GM18867 (cell line): ENCODE measurements at regions not wholly inside any gene's neighbourhood (a gene's known extent, or its start where the extent isn't known, plus 50 kb on each side); places are given as distances from the start of the nearest gene placed in this dataset.
"Not testable (repeated sequence)": the region's sequence is repeated elsewhere in the genome, so short reads cannot be mapped to it uniquely, and the experiment has no call there.

ENCODE experiments used
- ATAC-seq: cut with Tn5 transposase; IDR thresholded peaks from one replicate; pipeline ENCODE4 v1.9.1; 2021; ENCODE audit warnings: mild to moderate bottlenecking, moderate library complexity; ENCODE audit not compliant: unreplicated experiment

DNA sequence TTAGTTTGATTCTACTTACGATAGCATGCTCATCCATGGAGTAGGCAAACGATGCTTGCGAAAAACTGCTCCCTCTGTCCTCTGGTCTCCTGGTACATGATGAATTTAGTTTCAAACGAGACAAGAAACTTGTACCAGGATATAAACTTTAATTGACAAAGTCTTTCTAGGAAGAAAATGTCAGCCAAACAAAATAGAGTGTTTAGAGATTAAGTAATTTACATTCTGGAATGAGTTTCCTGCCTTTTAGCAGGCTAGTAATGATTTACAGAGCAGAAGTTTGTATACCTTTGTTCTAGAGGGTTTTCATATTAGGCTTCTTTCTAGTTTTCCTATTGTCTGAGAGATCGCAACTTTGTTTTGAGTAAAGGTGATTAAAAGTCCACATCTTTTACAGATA lies 206.9 kb downstream of the RPL10L start:
- no peak for ATAC-seq

DNA sequence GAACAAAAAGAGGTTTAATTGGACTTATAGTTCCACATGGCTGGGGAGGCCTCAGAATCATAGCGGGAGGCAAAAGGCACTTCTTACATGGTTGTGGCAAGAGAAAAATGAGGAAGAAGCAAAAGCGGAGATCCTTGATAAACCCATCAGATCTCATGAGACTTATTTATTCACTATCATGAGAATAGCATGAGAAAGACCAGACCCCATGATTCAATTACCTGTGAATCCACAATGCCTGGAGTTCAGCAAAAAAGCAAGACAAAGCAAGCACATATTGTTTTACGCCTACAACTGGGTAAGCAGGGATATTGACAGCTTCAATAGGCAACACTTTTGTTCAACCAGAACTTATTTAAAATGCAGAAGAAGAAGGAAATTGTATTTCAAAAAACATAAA lies 218.2 kb downstream of the RPL10L start:
- ATAC-seq, result no peak

DNA sequence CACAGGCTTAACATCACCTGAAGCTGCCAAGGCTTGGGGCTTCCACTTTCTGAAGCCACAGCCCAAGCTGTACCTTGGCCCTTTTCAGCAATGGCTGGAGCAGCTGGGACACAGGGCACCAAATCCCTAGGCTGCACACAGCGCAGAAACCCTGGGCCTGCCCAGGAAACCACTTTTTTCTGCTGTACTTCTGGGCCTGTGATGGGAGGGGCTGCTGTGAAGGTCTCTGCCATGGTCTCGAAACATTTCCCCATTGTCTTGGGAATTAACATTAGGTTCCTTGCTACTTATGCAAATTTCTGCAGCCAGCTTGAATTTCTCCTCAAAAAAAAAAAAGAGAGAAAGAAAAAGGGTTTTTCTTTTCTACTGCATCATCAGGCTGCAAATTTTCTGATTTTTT lies 219.1 kb downstream of the RPL10L start:
- no peak for ATAC-seq

DNA sequence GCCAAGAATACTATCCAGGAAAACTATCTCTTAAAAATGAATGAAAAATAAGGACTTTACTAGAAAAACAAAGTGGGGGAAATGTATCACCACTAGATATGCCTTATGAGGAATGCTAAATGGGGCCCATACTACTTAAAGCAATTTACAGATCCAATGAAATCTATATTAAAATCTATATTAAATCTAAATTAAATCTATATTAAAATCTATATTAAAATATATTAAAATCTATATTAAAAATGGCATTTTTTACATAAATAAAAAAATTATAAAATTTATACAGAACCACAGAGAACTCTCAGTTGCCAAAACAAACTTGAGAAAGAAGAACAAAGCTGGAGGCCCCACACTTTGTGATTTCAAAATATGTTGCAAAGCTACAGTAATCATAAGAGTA lies 234.5 kb downstream of the RPL10L start:
- no peak for ATAC-seq

DNA sequence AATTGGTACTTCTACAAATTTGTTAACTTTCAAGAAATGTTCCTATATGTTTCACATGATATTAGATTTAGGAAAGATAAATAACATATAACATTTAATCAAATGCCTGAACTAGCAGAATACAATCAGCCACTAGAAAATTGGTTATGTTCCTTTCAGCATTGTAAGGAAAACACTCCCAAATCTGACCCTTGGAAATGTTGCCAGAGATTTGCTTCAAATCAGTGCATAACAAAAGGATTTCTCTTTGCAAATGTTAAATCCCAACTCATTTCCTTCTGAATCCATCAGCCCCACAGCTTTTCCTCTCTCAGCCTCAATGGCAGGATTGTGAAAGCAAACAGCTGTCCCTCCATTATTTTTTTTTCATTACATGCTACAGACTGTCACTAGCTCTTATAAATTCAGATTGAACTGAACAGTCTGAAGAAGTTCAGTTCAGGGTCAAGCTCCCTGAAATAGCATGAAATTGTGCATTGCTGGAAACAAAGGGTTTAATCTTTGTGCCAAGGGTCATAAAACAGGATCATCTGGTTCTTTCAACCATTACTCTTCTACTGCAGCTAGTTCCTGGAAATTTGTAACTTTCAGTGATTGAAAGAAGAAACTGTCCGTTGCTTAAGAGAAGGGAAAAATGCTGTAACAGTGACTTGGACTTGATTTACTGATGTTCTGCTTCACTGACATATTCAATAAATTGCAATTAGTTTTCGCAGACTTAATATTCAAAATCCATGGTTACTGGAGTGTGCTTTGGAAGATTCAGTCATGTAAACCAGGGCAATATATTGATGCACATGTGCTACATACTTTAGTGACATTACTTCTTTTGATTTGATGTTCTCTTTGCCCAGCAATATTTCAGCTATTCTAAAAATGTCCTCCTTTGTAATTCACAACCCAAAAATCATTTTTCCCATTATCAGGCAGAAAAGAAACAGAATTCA lies 246.4 kb downstream of the RPL10L start:
- no peak for ATAC-seq

DNA sequence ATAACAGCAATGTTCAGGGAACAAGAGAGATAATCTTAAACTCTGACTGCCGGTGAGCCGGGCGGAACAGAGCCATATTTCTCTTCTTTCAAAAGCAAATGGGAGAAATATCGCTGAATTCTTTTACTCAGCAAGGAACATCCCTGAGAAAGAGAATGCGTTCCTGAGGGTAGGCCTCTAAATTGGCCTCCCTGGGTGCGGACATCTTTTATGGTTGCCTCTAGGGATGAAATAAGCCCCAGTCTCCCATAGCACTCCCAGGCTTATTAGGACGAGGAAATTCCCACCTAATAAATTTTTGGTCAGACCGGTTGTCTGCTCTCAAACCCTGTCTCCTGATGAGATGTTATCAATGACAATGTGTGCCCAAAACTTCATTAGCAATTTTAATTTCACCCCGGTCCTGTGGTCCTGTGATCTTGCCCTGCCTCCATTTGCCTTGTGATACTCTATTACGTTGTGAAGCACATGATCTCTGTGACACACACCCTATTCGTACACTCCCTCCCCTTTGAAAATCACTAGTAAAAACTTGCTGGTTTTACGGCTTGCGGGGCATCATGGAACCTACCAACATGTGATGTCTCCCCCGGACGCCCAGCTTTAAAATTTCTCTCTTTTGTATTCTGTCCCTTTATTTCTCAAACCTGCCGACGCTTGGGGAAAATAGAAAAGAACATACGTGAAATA lies 249.4 kb downstream of the RPL10L start:
- ATAC-seq, result not testable (repeated sequence)

DNA sequence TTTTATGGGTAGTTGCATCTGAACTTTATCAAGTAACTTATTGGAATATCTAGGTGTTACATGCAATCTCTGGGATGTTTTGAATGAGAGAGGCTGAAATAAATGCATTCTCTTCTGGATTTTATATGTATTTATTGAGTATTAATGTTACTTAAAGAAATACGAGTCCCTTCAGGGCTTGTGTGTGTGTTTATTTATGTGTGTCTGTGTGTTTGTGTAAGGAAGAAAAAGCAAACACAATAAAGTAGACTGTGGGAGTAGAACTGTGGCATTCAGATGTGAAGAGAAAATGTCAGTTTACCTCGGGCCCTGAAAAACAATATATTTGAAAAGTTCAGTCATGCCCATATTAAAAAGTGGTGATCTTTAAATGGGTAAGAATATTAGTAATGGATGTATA lies 250.5 kb downstream of the RPL10L start:
- no peak for ATAC-seq

DNA sequence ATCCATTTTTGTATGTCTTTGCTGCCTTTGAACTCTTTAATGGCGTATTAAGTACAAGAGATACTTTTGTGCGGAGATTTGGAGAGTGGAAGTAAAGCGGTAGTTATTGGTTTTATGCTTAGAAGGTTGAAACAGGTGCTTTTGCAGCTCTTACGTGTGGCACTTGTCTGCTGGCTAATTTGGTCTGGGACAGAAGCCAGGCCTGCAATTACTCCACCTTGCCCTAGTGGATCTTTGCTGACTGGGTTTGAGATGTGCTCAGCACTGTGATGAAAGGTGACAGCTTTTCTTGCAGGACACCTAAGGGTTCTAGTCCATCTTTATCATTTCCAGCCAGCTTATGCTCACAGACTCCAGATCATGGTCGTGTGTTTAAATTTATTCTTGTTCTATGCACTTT lies 252.5 kb downstream of the RPL10L start:
- ATAC-seq, result no peak

DNA sequence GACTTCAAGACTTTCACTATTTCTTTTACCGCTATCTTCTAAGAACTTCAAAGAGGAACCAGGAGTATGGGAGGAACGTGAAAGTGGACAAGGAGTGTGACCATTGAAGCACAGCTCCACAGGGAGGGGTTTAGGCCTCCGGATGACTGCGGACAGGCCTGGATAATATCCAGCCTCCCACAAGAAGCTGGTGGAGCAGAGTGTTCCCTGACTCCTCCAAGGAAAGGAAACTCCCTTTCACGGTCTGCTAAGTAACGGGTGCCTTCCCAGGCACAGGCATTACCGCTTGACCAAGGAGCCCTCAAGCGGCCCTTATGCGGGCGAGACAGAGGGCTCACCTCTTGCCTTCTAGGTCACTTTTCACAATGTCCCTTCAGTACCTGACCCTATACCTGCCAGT lies 267.0 kb downstream of the RPL10L start:
- ATAC-seq, result no peak

DNA sequence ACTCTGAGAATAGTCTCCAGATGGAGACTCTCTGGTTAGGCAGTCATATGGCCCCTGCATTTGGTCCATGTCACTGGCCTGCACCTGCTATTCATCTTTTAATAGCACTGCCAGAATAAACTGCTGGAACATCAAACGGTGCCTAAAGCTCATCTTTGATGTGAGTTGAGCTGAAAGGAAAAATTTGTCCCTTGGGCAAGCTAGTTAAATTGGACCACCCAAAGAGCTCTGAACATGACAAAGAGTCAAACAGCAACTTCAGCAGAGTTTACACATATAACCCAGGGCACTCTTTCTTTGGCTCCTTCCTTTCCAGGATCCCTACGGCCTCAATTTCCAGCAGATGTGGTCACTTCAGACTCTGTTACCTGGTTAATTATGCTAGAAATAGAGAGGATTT lies 269.9 kb downstream of the RPL10L start:
- no peak for ATAC-seq

DNA sequence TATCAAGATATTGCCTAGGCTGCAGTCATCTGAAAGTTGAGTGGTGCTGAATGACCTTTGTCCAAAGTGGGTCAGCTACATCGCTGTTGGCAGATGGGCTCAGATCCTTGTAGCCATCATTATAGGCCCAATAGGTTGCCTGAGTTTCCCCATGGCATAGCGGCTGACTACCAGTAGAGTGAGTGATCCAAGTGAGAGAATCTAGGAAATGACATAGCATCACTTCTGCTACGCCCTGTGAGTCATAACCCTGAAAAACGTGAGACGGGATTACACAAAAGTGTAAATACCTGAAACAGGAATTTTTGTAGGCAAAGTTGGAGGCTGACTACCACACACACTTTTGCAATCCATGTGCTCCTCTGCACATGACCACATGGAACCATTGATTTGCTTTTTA lies 273.3 kb downstream of the RPL10L start:
- no peak for ATAC-seq

DNA sequence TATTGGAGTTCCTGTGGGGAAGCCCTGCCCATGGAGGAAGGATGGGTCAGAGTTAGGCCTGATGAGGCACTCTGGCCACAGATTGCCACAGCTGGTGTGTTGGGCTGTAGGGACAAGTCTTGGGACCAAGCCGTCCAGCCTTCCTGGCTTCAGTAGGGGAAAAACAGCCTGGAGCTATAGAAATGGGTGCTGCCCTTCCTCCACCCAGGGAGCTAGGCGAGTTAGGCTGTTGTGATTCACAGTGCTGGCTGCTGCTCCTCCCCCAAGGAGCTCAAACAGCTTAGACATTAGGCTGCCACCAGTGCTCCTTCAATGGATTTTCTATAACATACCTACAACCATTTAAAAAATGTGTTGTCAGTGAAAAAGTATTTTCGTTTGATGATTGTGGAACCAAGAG lies 274.3 kb downstream of the RPL10L start:
- no peak for ATAC-seq

DNA sequence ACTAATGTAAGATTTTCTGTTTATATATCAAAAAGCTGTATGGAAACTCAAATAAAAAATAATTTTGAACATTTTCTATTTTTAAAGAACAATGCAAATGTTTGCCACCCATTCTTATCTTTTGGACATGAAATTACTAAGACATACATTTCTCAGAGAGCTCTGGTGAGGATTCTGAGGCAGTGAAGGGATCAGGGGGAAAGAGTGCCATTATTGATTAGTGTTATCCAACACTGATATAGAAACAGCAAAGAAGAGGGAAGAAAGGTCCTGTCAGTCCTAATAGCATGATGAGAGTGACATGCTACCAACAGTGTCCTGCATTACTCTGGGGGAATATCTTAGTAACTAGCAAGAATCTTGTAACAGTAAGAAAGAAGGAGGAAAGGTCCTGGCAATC lies 282.2 kb downstream of the RPL10L start:
- no peak for ATAC-seq

DNA sequence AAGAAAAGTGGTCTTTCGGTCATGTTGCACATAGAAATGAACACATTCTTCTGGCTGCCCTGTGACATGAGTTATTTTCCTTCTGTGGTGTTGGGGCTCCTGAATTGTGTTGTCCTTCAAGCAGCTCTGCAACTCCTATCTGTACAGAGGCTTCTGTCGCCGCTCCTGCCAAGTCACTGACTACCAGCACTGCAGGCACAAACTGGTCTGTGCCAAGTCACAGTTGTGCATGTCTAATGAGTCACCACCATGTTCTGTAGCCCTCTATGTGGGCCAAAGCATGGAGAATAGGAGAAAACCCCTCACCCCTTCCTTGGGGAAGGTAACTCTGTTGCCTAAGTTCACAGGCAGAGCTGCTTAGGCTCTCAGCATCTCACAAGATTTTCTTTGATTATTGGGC lies 283.3 kb downstream of the RPL10L start:
- ATAC-seq, result no peak

DNA sequence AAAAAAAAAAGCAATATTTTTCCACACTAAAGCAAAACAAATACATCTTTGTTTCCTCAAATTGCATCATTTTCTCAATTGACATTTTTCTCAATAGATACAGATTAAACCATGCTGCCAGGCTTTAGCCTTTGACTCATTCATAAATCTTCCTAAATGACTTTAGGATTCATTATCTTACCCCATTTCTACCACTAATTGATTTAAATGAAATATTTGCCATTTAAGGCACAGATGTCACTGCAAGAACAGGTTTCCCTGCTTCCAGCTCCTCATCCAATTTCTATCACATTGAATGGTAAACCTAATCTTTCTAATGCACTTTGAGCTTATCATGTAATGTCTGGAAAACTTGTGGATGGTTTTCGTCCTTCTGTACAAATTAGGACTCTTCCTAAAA lies 298.7 kb downstream of the RPL10L start:
- no peak for ATAC-seq

DNA sequence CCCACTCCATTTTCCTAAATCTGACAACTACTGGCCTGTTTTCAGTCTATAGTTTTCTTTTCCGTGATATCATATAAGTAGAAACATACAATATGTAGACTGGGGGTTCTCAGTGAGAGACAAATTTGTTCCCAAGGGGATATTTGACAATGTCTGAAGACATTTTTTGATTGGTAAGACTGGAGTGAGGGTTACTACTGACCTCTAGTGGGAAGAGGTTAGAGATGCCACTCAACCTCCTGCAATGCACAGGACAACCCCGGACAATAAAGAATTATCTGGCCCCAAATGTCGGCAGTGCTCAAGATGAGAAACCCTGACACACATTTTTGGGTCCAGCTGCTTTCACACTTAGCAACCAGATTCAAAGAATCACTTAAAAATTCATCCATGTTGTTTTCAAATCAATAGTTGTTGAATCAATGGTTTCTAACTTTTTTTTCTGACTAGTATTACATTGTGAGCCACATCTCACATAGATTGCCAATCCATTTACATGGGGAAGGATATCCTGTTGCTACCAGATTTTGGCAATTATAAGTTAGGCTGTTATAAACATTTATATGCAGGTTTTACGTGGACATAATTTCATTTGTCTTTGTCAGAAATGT lies 307.1 kb downstream of the RPL10L start:
- ATAC-seq, result peak; percentile 91

DNA sequence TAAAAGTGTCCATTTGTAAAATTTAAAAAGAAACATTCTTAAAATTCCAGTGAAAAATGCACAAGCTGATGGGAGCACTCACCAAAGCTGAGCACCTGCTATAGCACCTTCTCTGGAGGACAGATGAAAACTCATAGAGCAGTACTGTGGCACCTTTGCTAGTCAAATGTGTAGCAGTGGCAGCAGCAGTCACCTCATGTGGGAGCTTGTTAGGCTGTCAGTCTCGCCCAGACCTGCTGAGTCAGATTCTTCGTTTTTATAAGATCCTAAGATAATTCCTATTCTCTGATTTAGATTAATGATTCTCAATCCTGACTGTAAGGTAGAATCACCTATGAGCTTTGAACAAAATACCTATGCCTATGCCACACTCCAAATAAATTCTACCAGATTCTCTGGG lies 325.8 kb downstream of the RPL10L start:
- no peak for ATAC-seq

DNA sequence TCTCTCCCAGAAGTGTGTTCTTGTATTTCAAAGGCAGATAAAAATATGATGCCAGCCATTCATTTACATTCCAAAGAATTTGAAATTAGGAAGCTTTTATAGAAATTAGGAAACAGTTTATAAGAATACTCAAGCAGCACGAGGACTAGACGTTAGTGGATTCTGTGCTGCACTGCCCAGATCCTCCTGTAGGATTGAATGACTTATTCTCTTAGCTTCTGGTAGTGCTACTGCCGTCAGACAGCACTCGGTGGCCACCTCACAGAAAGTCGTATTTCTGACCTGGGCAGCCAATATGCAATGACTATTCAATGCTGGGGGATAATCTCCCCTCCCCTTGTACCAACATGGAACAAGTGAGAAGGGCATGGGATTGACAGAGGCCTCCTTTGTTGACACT lies 326.4 kb downstream of the RPL10L start:
- ATAC-seq, result no peak

DNA sequence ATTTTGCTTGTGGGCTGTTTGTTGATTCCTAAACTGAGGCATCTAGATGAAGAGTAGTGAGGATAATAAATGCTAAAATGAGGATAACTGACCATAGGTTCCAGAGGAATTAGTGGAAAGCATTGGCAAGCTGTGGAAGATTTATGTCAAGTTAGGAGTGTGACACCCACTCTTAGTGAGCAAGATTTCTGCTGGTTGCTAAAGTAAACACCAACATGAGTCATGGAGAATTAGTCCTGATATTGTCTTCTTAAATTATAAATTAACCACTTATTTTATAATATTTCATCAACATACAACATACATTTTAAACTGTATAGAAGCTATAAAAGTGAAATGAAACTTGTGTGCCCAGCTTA lies 328.2 kb downstream of the RPL10L start:
- ATAC-seq, result no peak

DNA sequence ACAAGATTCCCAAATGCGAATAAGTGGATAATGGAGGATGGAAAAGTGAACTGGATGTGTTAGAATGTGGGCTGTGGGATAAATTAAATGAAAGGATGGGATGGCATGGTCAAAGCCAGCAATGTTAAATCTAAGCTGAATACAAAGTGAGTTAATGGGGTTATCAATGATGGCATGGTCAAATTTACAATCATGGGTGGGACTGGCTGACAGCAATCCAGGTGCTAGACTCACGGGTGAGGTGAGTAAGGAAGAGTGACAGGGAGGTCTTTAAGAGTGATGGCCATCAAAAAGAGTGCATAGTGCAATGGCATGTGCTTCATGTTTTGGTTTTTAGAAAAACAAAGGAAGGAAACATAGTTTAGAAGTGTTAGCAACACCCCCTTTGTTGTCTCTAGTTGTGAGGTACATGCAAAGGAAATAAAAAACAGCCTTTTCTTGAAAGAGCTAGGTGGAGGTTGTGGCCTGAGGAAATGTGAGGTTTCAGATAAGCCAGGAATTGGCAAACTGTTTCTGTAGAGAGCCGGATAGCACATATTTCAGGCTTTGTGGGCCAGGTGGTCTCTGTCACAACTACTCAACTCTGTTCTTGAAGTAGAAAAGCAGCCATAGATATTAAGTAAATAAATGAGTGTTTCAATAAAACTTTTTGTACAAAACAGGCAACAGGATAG lies 328.7 kb downstream of the RPL10L start:
- no peak for ATAC-seq

DNA sequence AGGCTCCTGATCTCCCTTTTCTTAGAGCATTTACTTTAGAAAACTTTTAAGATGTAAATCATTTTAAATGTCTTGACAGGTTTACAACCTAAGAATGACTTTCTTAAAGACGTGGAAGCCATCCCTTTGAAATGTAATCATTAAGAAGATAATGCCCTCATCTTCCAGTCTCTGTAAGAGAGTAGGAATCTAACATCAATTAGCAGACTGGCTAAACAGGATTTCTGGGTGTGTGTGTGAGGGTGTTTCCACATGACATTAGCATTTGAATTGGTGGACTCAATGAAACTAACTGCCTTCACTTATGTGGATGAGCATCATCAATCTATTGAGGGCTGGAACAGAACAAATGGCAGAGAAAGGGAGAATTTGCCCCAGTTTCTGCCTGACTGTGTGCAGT lies 329.5 kb downstream of the RPL10L start:
- no peak for ATAC-seq
